Ovary (tissue), 7 donors: ENCODE measurements at regions not wholly inside any gene's neighbourhood (a gene's known extent, or its start where the extent isn't known, plus 50 kb on each side); places are given as distances from the start of the nearest gene placed in this dataset.

ENCODE experiments used
- DNase-seq, 5 donors: peaks; one replicate each; pipeline ENCODE4 v3.0.0-alpha.2; 2019 to 2020
- H3K27ac ChIP-seq, 2 donors: fragments of 200-600 bp; one replicate each; pipeline versions ENCODE4 v1.5.1 to v1.8.0; 2019 to 2022
- H3K27me3 ChIP-seq: fragments of 200-600 bp; one replicate; pipeline ENCODE4 v1.8.0; 2022
- H3K36me3 ChIP-seq: fragments of 200-600 bp; sonication (generic); one replicate; pipeline ENCODE4 v1.5.1; 2019
- H3K4me1 ChIP-seq: one replicate; pipeline ENCODE4 v1.8.1; 2013; ENCODE audit warnings: mild to moderate bottlenecking, moderate library complexity; ENCODE audit not compliant: insufficient read depth
- H3K4me3 ChIP-seq: fragments of 200-600 bp; sonication (generic); one replicate; pipeline ENCODE4 v1.5.1; 2017
- H3K9me3 ChIP-seq, 2 donors: fragments of 200-600 bp in 1 of 2; sonication (generic) in 1 of 2; one replicate each; pipeline versions ENCODE4 v1.5.1 to v1.8.1; 2013 to 2019; ENCODE audit warnings: mild to moderate bottlenecking in 1 of 2, moderate library complexity in 1 of 2
- CTCF ChIP-seq, 3 donors: fragments of 450-650 bp in 2 of 3; fragments of 200-600 bp in 1 of 3; IDR thresholded peaks; one replicate each; pipeline versions ENCODE4 v1.5.1 to v1.8.0; 2016 to 2022; ENCODE audit warnings: antibody characterized with exemption in 3 of 3, mild to moderate bottlenecking in 1 of 3
- EP300 ChIP-seq: sonication (generic); formaldehyde crosslinking; IDR thresholded peaks from one replicate; pipeline ENCODE4 v1.6.1; 2017; ENCODE audit warnings: antibody characterized with exemption
- POLR2A ChIP-seq: fragments of 450-650 bp; IDR thresholded peaks from one replicate; pipeline ENCODE4 v1.6.1; 2017; ENCODE audit warnings: antibody characterized with exemption, mild to moderate bottlenecking, moderate library complexity
- WGBS, 3 donors: extraction: QIAGEN DNeasy Blood & Tissue Kit in 1 of 3; methylation state at CpG; one replicate each; pipeline versions ENCODE4 v1.1.5 to v1.1.7; 2013 to 2017; 5-methylcytosine and 5-hydroxymethylcytosine counted together
- intact Hi-C, 4 donors: fragments of 100-400 bp; cut with DNase I; formaldehyde crosslinking; loops; one replicate each; pipeline versions ENCODE4 v1.11.0 to v1.15.1; 2022 to 2023
- donor health status: DM: no; HTN: no; CAD: no; lungs with moderate emphysema.
- donor health status: DM: no; HTN: no; CAD: no.
- donor health status: Bipolar disorder and iron deficiency.
- donor health status: DM: no; HTN: no; CAD: no.
- donor health status: DM: yes; HTN: yes; CAD: no.

GRCh38 chr4:107125496-107125895 lies 89.4 kb upstream of the DKK2 start:
- H3K4me1 ChIP-seq, result no peaks in the 10 kb centered on the region
- TF ChIP-seq POLR2A (no peak), EP300 (no peak), CTCF (IDR thresholded peaks at IDR 0.05) (no peak)
- H3K36me3 ChIP-seq, result no peaks in the 10 kb centered on the region
- no peak overlapping the region for H3K27ac ChIP-seq
- no peak overlapping the region for H3K4me3 ChIP-seq
- WGBS, 3 donors, result 29 to 48% (median 47%) methylated on average over 2 of the region's 2 CpGs
- H3K9me3 ChIP-seq, result no peaks in the 10 kb centered on the region
- no peak for DNase-seq
- intact Hi-C loops, result no loop called here
- H3K27me3 ChIP-seq, result no peaks in the 10 kb centered on the region

- Histone ChIP-seq H3K27me3 (no peaks in the 10 kb centered on the region), H3K4me3 (no peak overlapping the region), H3K4me1 (no peaks in the 10 kb centered on the region), H3K36me3 (no peaks in the 10 kb centered on the region), H3K9me3 (no peaks in the 10 kb centered on the region), H3K27ac (no peak overlapping the region)
- no peak for TF ChIP-seq POLR2A
- no peak for TF ChIP-seq CTCF (IDR thresholded peaks at IDR 0.05)
- no peak for TF ChIP-seq EP300
- DNase-seq, result no peak
- intact Hi-C loops, result no loop called here
- 36 to 61% (median 44%) methylated on average over 2 of the region's 2 CpGs for WGBS, 3 donors
Observed at GRCh38 chr4:107122736-107123135, 86.6 kb upstream of the DKK2 start.

GRCh38 chr4:107120661-107121060 lies 84.5 kb upstream of the DKK2 start:
- DNase-seq, result no peak
- Histone ChIP-seq H3K4me1 (no peaks in the 10 kb centered on the region), H3K4me3 (no peak overlapping the region), H3K9me3 (no peaks in the 10 kb centered on the region), H3K27me3 (no peaks in the 10 kb centered on the region), H3K36me3 (no peaks in the 10 kb centered on the region), H3K27ac (no peak overlapping the region)
- 35 to 44% (median 43%) methylated on average over 2 of the region's 2 CpGs for WGBS, 3 donors
- intact Hi-C loops, result no loop called here
- TF ChIP-seq POLR2A, result no peak
- no peak for TF ChIP-seq CTCF (IDR thresholded peaks at IDR 0.05)
- TF ChIP-seq EP300, result no peak

- Histone ChIP-seq H3K27ac (no peak overlapping the region), H3K9me3 (no peaks in the 10 kb centered on the region), H3K36me3 (no peaks in the 10 kb centered on the region), H3K4me1 (no peaks in the 10 kb centered on the region), H3K27me3 (no peaks in the 10 kb centered on the region), H3K4me3 (no peak overlapping the region)
- intact Hi-C loops, result loop anchor here in 1 of 4 donors (5.0 kb wide), 1 partner anchor 465 kb away; no protein-coding TSS in a partner anchor
- no peak for TF ChIP-seq CTCF (IDR thresholded peaks at IDR 0.05)
- no peak for TF ChIP-seq POLR2A
- no peak for TF ChIP-seq EP300
- DNase-seq, result no peak
- WGBS, 3 donors, result 91 to 95% (median 92%) methylated on average over 1 of the region's 1 CpG
Observed at GRCh38 chr4:107117726-107118125, 81.6 kb upstream of the DKK2 start.
